Fibroblast of skin of back (primary cell): ENCODE measurements at regions not wholly inside any gene's neighbourhood (a gene's known extent, or its start where the extent isn't known, plus 50 kb on each side); places are given as distances from the start of the nearest gene placed in this dataset.
A peak's percentile ranks its signal among the peaks of the same experiment; 100 is the strongest.

ENCODE experiments used
- DNase-seq: peaks from one replicate; pipeline ENCODE4 v3.0.0-alpha.2; 2013

DNA sequence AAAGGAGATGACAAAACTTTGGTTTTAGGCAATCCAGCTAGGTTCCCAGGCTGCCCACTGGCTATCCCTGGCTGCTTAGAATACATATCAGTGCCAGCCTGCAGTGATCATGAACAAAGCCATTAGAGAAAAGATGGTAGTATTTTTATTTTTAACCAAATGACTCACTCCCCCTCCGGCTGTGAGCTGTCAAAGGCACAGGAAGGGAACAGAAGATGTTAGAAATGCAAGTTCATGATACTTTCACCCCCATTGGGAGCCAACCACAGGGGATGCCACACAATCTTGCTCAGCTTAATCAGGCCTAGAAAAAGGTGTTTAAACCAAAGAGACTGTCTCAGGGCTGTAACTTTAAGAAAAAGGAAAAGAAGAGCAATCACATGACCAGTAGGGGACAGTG, 70.3 kb upstream of the ASTN2 start:
- peak; percentile 75 for DNase-seq

DNA sequence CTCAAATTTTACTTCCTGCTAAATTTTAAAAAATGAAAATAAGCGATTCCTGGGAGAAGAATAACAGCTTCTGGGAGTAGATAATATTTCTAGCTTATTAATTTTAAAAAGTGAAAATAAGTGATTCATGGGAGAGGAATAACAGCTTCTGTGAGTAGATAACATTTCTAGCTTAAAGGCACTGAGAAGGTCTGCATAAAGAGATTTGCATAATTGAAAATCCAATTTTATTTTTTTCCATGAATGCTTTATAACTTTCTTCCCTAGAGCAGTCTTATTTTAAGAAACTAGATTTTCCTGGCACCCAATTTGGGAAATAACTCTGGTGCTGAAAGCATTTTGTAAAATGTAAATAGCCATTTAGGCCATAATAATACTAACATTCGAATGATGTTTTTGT, 65.9 kb upstream of the ASTN2 start:
- no peak for DNase-seq

DNA sequence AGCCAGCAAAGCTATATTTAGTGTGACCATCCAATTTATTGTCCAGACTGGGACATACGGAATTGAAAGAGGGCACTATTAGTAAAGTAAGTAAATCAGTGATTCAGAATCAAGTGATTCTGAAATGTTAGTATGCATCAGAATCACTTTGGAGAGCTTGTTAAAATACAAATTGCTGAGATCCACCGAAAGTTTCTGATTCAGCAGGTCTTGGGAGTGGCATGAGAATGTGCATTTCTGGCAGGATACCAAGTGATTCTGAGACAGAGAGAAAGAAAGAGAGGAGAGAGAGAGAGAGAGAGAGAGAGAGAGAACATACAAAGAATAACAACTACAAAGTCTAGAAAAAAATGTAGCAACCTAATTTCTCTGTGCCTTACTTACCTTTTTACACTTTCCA, 65.4 kb upstream of the ASTN2 start:
- no peak for DNase-seq

DNA sequence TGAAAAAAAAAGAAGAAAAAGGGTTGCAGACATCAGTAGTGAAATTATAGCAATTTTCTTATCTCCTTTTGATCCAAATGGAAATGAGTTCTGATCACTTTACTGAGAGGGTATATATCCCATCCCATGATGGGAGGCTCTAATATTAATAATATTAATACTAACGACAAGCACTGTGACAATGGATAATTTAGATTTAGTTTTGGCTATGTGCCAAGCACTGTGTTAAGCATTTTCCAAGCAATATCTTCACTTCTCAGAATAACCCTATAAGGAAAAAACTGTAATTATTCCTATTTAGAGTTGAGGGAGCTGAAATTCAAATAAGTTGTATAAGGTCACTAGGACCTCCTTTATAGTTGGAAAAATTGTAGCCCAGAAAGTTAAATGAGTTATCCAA, 58.4 kb upstream of the ASTN2 start:
- DNase-seq, result no peak

DNA sequence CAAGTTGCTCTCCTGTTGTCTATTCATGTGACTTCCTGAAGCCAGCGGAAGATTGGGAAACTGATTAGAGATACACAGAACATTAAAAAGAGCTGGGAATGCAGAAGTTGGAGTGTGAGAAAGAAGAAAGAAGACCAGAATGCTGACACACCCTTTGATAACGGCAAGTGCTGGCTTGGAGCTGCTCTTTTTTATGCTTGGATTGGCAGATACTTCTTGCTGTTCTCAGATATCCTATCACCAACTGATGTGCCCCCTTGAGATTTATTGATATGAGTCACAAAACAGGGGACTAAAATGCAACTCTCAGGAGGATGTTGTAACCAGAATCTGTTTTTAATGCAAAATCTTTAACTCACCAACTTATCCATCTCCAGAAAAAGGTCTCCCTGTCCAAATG, 56.0 kb upstream of the ASTN2 start:
- DNase-seq, result no peak

DNA sequence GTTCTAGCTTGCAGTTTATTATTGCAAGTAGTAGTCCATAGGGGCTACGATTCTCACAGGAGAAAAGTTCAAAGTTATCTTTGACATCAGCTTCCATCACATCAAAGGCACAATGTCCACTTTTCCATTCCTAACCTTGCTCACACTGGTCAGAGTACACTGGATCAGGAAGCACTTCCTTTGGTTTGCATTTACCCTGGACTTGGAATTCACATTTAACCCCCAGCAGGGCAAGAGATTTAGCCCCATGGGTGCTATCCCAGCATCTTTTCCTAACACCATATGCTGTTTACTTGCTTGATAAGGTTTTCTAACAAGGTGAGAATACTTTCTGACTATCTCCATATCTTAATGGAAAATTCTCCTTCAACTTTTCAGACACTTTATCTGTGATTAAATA, 55.6 kb upstream of the ASTN2 start:
- DNase-seq, result no peak

DNA sequence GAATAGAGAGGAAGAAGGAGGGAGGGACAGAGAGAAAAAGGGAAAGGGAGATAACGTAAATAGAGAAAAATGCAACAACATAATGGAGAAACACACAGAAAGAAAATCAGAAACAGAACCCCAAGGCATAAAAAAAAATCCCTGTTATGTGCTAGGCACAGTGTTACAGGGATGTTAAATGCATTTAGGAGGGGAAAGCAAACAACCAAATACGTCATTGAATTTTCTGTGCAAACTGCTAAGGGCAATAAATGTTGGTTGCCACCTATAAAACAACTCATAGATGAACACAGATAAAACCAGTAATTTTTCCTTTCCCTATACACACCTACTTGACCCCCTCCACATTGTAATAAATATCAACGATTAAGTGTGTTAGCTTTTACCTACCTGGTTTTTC, 51.3 kb upstream of the ASTN2 start:
- DNase-seq, result no peak

DNA sequence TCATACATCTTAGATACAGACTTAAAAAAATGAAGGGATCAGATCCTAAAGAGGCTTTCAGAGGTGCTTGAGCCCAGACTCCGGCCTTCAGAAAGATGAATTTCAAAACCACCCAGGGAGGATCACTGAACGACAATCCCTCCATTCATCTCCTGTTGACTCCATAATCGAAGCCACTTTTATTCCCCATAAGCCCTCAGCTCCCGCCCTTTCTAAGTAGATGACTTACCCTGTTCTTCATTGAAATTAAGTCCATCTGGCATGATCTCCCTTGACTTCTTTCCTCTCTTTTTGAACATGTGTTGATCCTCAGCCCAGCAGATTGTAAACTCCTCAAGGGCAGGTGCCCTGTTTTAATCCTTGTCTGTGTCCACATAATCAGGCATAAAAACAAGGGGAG, 50.8 kb upstream of the ASTN2 start:
- DNase-seq, result no peak

DNA sequence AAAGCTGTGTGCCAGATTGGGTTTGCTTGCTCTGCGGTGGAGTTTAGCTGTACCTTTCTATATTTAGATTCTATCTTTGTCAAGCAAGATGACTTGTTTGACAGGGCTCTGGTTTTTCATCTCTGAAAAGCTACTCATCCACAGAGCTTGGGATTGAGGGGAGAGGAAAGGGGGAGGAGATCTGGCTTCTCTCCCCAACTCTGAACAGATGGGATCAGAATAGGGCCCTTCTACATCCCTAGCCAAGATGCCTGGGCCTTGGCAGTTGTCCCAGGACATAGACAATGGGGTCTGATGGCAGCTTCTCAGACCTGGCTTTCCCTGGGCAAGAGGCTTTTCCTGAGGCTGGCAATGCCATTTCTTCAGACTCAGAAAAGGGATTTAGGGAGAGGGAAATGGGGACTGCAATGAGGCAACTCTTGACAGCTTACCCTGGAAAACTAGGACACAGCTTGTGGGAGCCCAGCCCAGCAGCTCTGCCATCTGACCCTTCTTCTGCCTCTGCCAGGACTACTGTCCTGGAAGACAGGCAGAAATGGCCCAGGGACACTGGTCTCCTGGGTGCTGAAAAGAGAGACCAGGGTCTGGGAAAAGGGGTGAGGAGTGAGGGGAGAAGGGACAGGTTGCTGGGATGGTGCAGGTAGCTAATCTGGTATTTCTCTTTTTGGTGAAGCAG, 50.2 kb upstream of the ASTN2 start:
- DNase-seq, result no peak
